ENCODE measurements at regions not wholly inside any gene's neighbourhood (a gene's known extent, or its start where the extent isn't known, plus 50 kb on each side); places are given as distances from the start of the nearest gene placed in this dataset.

- no peak for DNase-seq (ENCODE audit: low spot score)
Observed at GRCh38 chr7:11895337-11895736, 63.3 kb upstream of the THSD7A start.

- no peak for DNase-seq (ENCODE audit: low spot score)
Observed at GRCh38 chr7:11896663-11897062, 64.7 kb upstream of the THSD7A start.

DNA sequence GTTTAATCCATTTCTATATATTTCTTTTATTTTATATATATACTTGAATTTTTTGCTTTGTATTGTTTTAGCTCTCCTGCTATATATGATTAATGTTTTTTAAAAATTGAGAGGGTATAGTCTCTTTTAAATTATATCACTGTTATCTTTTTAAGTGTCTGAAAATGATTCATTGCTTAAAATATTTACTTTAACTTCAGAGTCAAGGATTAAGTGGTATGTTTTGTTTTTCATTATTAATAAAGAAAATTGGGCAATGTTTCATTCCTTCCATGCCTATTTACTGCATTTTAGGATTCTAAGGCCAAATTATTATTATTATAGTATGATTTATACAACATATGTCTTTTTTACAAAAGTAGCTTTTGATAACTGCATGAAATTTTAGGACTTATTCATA is 67.2 kb upstream of the THSD7A start:
- DNase-seq (ENCODE audit: low spot score), result no peak

- no peak for DNase-seq (ENCODE audit: low spot score)
Observed at GRCh38 chr7:11910253-11910652, 78.3 kb upstream of the THSD7A start.

DNA sequence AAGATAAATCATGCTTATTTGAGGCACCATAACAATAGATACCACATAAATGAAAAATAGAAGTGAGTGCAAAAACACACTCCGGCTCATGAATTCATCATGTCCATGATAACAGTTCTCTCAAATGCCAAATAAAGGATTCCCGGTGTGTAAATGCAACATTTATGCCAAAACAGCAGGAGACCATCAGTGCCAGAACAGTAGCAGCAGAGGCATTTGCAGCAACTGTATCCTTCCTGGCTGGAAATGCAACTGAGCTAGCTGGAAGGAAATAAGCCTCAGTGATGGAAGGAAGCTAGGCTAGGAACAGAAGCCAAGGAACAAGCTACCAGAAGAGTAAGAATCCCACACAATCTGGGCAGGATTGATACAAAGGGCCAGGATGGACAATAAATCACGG is 79.9 kb upstream of the THSD7A start:
- no peak for DNase-seq (ENCODE audit: low spot score)

DNA sequence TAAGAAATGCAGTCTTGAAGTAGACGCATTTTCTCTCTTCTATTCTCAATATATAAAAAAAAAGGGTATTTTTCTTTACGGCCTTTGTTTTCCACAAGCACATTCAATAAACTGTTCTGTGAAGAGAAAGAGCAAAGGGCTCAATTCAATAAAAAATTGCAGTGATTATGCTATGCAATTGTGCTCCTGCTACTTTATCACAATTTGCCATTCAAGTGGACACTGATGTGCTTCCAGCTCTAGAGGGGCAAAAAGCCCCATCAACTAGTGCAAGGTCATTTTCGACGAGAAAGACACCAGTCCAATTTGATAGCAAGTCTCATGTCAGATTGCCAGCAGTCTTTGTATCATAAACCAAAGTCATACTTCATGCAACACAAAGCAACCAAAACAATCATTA is 82.6 kb upstream of the THSD7A start:
- DNase-seq (ENCODE audit: low spot score), result no peak

DNA sequence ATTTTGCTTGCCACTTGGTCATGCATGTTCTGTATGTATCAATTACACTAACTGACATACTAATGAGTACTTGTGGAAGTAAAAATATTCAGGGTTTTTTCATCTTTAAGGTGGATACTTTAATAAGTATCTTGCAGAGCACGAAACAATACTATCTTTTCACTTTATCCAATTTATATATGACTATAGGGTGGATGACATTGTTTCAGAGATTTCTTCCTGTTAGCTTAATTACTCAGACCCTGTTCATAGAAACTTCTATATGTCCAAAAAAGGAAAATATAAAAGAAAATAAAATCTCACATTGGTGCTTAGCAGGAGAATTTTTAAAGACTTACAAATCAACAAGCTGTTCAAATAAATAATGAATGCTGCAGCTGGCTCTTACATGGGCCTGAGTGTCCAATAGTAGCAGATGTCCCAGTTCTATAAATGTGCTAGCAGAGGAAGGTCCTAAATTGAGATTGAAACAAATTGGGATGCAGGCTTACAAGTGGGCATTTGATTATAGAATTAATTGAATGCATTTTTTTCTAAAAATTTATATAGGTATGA is 91.5 kb upstream of the THSD7A start:
- no peak for DNase-seq (ENCODE audit: low spot score)

DNA sequence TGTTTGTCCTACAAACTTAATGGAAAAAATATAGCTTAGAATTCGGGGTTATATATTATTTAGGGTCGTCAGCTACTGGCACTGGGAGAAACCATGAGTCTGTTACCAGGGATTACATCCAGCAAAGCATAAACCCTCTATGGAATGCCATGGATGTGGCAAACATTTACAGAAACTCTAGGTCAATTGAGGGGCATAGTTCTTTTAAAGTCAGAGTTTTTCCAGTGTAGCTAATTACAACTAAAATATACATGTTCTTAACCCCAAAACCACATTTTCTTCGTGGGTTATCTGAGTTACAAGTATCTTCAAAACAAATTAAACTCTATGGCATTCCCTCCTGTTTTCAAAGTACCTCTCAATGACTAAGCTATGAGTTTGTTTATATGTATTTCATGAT is 99.3 kb upstream of the THSD7A start:
- no peak for DNase-seq (ENCODE audit: low spot score)

DNA sequence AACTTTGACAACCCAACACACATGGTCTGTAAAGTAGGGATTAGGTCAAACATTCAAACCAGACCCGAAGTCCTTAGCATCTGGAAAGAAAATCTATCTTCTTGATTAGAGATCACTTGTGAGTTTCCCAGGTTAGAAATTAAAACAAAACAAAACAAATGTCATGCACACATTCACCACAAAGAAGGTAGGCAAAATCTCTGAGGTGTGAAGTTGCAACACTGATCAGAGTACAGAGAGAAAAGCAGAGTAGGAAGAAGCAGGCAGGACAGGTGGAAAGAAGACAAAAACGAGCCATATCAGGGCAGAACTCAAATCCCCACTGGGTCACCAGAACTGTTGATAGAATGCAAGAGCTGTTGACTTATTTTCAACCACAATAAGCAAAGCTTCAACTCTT is 102.8 kb upstream of the THSD7A start:
- no peak for DNase-seq (ENCODE audit: low spot score)

GRCh38 chr7:11935905-11936304 is 103.9 kb upstream of the THSD7A start:
- no peak for DNase-seq (ENCODE audit: low spot score)

- DNase-seq (ENCODE audit: low spot score), result no peak
Observed at GRCh38 chr7:11946794-11947193, 114.8 kb upstream of the THSD7A start.

DNA sequence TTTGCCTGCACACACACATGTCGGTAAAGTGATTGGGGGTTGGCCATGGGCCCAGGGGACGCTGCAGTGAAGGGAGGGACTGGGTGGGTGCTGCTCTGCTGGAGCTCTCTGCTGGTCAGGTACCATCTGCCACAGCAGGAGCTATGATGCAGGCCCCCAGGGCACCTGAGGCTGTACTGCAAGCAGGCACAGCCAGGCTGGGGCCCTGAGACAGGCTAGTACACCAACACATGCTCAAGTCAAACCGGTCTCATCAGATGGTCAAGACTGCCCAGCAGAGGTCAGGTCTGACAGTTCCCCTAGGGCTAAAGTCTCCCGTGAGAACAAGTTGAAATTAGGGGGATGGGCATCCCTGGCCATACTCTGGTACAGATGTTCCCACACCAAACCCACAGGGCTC is 118.3 kb upstream of the THSD7A start:
- DNase-seq (ENCODE audit: low spot score), result no peak

DNA sequence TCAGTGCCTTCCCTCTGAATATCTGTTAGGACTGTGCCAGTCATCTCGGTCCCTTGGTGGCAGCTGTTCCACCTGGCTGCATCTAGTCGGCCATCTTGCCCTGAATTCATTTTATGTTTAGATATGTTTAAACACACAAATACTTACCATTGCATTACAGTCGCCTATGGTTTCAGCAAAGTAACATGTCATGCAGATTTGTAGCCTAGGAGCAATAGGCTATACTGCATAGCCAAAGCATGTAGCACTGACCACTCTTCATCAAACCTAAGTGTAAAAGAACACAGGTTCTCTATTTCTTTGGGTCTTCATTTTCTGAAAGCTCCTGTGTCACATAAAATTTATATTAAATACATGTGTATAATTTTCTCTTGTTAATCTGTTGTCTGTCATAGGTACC is 118.9 kb upstream of the THSD7A start:
- DNase-seq (ENCODE audit: low spot score), result no peak

DNA sequence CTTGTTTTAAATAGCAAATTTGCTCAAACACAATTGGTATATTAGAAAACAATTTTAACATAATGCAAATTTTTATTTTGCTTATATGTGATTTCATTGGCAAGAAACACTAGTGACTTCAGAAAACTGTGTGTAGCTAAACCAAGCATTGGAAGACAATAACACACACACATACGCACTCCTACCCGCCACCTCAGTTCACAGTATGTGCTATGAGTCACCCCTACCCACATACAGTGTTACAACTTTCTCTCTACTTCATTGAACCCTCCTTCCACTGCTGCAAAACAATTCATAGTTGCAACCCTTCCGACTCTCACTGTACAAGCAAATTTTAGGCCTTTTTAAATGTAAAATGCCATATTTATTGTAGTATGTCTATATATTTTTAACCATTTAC is 119.9 kb upstream of the THSD7A start:
- no peak for DNase-seq (ENCODE audit: low spot score)

GRCh38 chr7:11952972-11953371 is 121.0 kb upstream of the THSD7A start:
- no peak for DNase-seq (ENCODE audit: low spot score)

- peak; percentile 26 for DNase-seq (ENCODE audit: low spot score)
Observed at GRCh38 chr7:11956991-11957390, 125.0 kb upstream of the THSD7A start.

GRCh38 chr7:11957956-11958355 is 126.0 kb upstream of the THSD7A start:
- no peak for DNase-seq (ENCODE audit: low spot score)

GRCh38 chr7:11959121-11959520 is 127.1 kb upstream of the THSD7A start:
- DNase-seq (ENCODE audit: low spot score), result no peak

DNA sequence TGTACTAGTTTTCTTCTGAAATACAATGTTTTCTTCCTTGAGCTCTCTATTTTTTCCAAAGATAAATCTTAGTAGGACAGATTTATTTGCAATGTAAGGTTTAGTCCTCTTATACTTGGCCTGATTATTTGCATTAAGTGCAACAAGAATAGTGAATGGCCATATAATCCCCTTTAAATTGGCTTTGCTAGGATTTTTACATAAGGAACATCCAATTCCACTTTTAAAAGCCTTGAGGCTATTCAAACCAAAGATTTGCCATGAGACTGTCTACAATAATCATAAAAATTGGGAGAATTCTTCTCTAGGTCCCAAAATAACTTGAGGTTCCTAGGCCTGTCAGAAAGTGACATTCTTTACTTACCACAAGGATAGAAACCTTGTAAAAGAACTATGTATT is 128.6 kb upstream of the THSD7A start:
- DNase-seq (ENCODE audit: low spot score), result no peak

DNA sequence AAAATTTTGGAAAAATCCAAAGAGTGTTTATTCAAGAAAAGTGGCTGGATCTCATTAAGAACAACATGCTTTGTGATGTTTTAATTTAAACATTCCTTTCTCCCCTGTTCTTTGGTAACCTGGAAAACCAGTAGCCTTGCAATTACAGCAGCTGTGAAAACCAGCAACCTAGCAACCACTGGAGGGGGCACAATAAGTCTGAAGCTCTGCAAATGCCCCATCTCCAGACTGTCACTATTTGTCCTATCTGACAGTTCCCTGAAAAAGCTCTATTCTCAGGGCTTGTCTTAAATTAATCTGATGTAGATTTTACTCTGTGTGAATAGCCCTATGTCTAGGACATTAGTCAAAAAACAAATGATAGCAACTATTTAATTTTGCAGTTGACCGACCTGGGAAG is 137.6 kb upstream of the THSD7A start:
- no peak for DNase-seq (ENCODE audit: low spot score)

GRCh38 chr7:11970132-11970531 is 138.1 kb upstream of the THSD7A start:
- DNase-seq (ENCODE audit: low spot score), result no peak

DNA sequence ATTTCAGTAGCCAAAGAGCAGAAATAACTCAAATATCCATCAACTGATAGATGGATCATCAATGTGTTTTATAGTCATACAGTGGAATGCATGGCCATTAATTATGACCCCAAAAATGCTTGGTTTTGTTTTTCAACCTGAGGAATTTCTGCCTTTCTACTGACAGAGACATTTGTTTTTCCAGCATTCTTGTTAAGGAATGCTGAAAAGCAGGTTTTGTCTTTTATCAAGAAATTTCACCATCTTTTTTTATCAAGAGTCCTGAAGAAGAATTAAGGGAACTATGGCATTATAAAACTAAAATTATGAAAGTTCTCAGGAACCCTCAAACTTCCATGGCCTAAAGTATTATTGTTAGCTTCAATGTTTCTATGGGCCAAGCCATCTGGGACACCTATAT is 153.4 kb upstream of the THSD7A start:
- DNase-seq (ENCODE audit: low spot score), result no peak

GRCh38 chr7:11985971-11986370 is 154.0 kb upstream of the THSD7A start:
- no peak for DNase-seq (ENCODE audit: low spot score)

GRCh38 chr7:11988186-11988585 is 156.2 kb upstream of the THSD7A start:
- no peak for DNase-seq (ENCODE audit: low spot score)

DNA sequence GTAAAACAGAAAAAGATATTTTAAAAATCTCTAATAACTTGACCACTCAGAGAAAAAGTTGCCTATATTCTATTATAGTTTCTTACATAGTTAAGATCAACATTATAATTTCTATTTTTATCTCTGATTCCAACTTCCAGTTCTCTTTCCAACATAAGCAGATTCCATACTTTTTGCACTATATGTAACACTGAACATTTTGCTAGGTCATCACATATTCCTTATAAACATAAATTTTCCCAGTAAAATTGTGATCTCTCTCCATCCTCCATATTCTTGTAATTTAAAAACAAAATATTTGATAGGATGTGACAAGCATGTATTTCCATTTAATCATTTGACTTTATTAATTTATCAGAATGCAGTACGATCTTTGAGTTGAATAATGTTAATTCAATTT is 170.4 kb upstream of the THSD7A start:
- no peak for DNase-seq (ENCODE audit: low spot score)

All from COLO829 (cell line).